ENCODE measurements at regions not wholly inside any gene's neighbourhood (a gene's known extent, or its start where the extent isn't known, plus 50 kb on each side); places are given as distances from the start of the nearest gene placed in this dataset.

- no peak for DNase-seq (ENCODE audit: low spot score)
- no peak for TF ChIP-seq CTCF (IDR thresholded peaks at IDR 0.05; ENCODE audit: extremely low read depth, missing control alignments)
Measured at GRCh38 chr2:481388-481787, 193.5 kb upstream of the ALKAL2 start.

- no peak for DNase-seq (ENCODE audit: low spot score)
- TF ChIP-seq CTCF (IDR thresholded peaks at IDR 0.05; ENCODE audit: extremely low read depth, missing control alignments): no peak
Measured at GRCh38 chr2:479490-480176, 191.7 kb upstream of the ALKAL2 start.

- TF ChIP-seq CTCF (IDR thresholded peaks at IDR 0.05; ENCODE audit: extremely low read depth, missing control alignments): no peak
- DNase-seq (ENCODE audit: low spot score): no peak
Measured at GRCh38 chr2:479031-479430, 191.1 kb upstream of the ALKAL2 start.

- no peak for DNase-seq (ENCODE audit: low spot score)
- no peak for TF ChIP-seq CTCF (IDR thresholded peaks at IDR 0.05; ENCODE audit: extremely low read depth, missing control alignments)
Measured at GRCh38 chr2:471560-471959, 183.7 kb upstream of the ALKAL2 start.

- TF ChIP-seq CTCF (IDR thresholded peaks at IDR 0.05; ENCODE audit: extremely low read depth, missing control alignments): no peak
- no peak for DNase-seq (ENCODE audit: low spot score)
Measured at GRCh38 chr2:469514-469913, 181.6 kb upstream of the ALKAL2 start.

GRCh38 chr2:468648-469336 lies 180.9 kb upstream of the ALKAL2 start:
- TF ChIP-seq CTCF (IDR thresholded peaks at IDR 0.05; ENCODE audit: extremely low read depth, missing control alignments): no peak
- DNase-seq (ENCODE audit: low spot score): no peak

- TF ChIP-seq CTCF (IDR thresholded peaks at IDR 0.05; ENCODE audit: extremely low read depth, missing control alignments): no peak
- no peak for DNase-seq (ENCODE audit: low spot score)
Measured at GRCh38 chr2:467892-468647, 180.2 kb upstream of the ALKAL2 start.

All from GM20000 (cell line).